KMS-11 (cell line): ENCODE measurements at regions not wholly inside any gene's neighbourhood (a gene's known extent, or its start where the extent isn't known, plus 50 kb on each side); places are given as distances from the start of the nearest gene placed in this dataset.

Source experiments
- H2AFZ ChIP-seq: fragments of 200-600 bp; sonication (generic); 2 replicates; pipeline ENCODE4 v1.6.1; 2016; ENCODE audit warnings: antibody characterized with exemption, mixed run types, low read depth
- H3K27ac ChIP-seq: fragments of 200-600 bp; sonication (generic); 2 replicates; pipeline ENCODE4 v1.6.1; 2016; ENCODE audit warnings: mild to moderate bottlenecking, mixed run types
- H3K27me3 ChIP-seq: fragments of 200-600 bp; sonication (generic); 2 replicates; pipeline ENCODE4 v1.6.1; 2017; ENCODE audit warnings: mild to moderate bottlenecking, low read depth, mixed run types, moderate library complexity; ENCODE audit not compliant: insufficient read depth
- H3K36me3 ChIP-seq: fragments of 200-600 bp; sonication (generic); 2 replicates; pipeline ENCODE4 v1.6.1; 2017; ENCODE audit warnings: mild to moderate bottlenecking, mixed run types; ENCODE audit not compliant: insufficient read depth
- H3K4me1 ChIP-seq: fragments of 200-600 bp; sonication (generic); 2 replicates; pipeline ENCODE4 v1.6.1; 2016; ENCODE audit warnings: mild to moderate bottlenecking, low read depth, mixed run types; ENCODE audit not compliant: poor library complexity, severe bottlenecking
- H3K4me2 ChIP-seq: fragments of 200-600 bp; sonication (generic); 2 replicates; pipeline ENCODE4 v1.7.0; 2016; ENCODE audit warnings: mild to moderate bottlenecking, mixed run types
- H3K4me3 ChIP-seq: fragments of 200-600 bp; sonication (generic); IDR thresholded peaks from 2 replicates; pipeline ENCODE4 v1.6.1; 2017; ENCODE audit warnings: low read depth, low read length, mixed read lengths; ENCODE audit not compliant: insufficient read depth
- H3K79me2 ChIP-seq: fragments of 200-600 bp; sonication (generic); 2 replicates; pipeline ENCODE4 v1.6.1; 2016; ENCODE audit warnings: low read depth, mixed run types; ENCODE audit not compliant: insufficient read depth
- H3K9ac ChIP-seq: fragments of 200-600 bp; sonication (generic); 2 replicates; pipeline ENCODE4 v1.6.1; 2016; ENCODE audit warnings: mild to moderate bottlenecking, mixed run types
- H4K20me1 ChIP-seq: fragments of 200-600 bp; sonication (generic); 2 replicates; pipeline ENCODE4 v1.6.1; 2016; ENCODE audit warnings: mild to moderate bottlenecking, mixed run types; ENCODE audit not compliant: insufficient read depth
- TF ChIP-seq, protein P1 (sequence below): fragments of 200-600 bp; sonication (generic); conservative IDR thresholded peaks from 2 replicates; pipeline ENCODE4 v1.6.1; 2017; ENCODE audit warnings: low read depth, mild to moderate bottlenecking, antibody characterized with exemption, low read length, moderate library complexity, mixed read lengths

DNA sequence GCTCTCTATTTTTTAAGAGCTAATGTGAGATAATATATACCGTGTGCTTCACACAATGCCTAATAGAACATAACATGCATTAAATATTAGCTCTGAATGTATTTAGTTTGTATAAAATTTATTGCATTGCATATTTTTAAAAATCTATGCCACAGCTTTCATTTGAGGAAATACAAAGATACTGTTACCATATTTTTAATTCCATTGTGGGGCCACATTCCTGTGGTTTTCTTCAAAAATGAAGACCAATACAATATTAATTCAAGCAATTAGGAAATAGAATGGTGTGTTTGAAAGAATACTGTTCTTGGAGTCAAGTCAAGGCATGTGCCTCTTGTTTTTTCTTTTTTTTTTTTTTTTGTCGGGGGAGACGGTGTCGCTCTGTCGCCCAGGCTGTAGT is 95.4 kb upstream of the CADPS start:
- Histone ChIP-seq H3K4me1 (no peaks in the 10 kb centered on the region), H4K20me1 (no peaks in the 10 kb centered on the region), H3K4me2 (no peak overlapping the region), H3K27me3 (no peaks in the 10 kb centered on the region), H2AFZ (no peak overlapping the region), H3K4me3 (no peak overlapping the region), H3K27ac (no peak overlapping the region), H3K9ac (no peak overlapping the region), H3K79me2 (no peaks in the 10 kb centered on the region), H3K36me3 (no peaks in the 10 kb centered on the region)
- TF ChIP-seq, protein P1, sequence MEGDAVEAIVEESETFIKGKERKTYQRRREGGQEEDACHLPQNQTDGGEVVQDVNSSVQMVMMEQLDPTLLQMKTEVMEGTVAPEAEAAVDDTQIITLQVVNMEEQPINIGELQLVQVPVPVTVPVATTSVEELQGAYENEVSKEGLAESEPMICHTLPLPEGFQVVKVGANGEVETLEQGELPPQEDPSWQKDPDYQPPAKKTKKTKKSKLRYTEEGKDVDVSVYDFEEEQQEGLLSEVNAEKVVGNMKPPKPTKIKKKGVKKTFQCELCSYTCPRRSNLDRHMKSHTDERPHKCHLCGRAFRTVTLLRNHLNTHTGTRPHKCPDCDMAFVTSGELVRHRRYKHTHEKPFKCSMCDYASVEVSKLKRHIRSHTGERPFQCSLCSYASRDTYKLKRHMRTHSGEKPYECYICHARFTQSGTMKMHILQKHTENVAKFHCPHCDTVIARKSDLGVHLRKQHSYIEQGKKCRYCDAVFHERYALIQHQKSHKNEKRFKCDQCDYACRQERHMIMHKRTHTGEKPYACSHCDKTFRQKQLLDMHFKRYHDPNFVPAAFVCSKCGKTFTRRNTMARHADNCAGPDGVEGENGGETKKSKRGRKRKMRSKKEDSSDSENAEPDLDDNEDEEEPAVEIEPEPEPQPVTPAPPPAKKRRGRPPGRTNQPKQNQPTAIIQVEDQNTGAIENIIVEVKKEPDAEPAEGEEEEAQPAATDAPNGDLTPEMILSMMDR = no peak

DNA sequence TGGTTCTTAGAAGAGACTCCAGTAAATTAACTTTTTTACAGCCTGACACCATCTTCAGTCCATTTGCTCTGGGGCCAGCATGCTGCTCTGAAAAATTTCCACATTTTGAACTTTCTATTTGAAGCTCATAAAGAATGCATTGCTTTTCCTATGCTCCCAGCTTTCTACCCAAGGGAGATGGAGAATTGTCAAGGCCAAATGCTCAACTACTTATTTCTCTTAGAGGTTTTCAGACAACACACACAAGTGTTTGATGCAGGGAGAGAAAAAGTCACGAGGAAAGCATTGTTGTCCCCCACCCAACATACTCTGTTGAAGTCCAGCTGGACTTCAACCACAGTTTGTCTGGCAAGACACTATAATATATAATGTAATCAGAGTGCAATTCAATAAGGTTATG is 100.3 kb upstream of the CADPS start:
- Histone ChIP-seq H3K9ac (no peak overlapping the region), H3K4me3 (no peak overlapping the region), H3K79me2 (no peaks in the 10 kb centered on the region), H4K20me1 (no peaks in the 10 kb centered on the region), H3K4me2 (no peak overlapping the region), H3K4me1 (no peaks in the 10 kb centered on the region), H3K36me3 (no peaks in the 10 kb centered on the region), H2AFZ (no peak overlapping the region), H3K27me3 (no peaks in the 10 kb centered on the region), H3K27ac (no peak overlapping the region)
- TF ChIP-seq, protein P1 = no peak

DNA sequence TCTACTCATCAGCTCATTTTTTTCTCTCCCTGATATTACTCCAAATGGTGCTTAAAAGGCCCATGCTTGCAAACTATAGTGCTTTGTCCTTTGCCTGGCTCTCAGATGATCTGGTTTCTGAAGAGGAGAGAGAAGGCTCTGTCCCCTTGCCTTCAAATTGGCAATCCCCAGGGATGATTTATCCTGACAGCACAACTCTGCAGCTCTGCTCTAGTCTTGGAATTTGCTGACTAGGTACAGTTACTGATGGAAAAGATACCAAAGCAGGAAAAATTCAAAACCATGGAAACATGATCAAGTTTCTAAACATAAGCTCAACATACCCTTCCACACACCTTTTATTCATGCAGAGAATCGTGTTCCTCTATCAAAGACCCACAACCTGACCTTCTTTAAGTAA is 106.7 kb upstream of the CADPS start:
- Histone ChIP-seq H3K79me2 (no peaks in the 10 kb centered on the region), H3K27ac (no peak overlapping the region), H3K4me1 (no peaks in the 10 kb centered on the region), H3K4me2 (no peak overlapping the region), H2AFZ (no peak overlapping the region), H3K9ac (no peak overlapping the region), H4K20me1 (no peaks in the 10 kb centered on the region), H3K36me3 (no peaks in the 10 kb centered on the region), H3K27me3 (no peaks in the 10 kb centered on the region), H3K4me3 (no peak overlapping the region)
- TF ChIP-seq, protein P1 = no peak

DNA sequence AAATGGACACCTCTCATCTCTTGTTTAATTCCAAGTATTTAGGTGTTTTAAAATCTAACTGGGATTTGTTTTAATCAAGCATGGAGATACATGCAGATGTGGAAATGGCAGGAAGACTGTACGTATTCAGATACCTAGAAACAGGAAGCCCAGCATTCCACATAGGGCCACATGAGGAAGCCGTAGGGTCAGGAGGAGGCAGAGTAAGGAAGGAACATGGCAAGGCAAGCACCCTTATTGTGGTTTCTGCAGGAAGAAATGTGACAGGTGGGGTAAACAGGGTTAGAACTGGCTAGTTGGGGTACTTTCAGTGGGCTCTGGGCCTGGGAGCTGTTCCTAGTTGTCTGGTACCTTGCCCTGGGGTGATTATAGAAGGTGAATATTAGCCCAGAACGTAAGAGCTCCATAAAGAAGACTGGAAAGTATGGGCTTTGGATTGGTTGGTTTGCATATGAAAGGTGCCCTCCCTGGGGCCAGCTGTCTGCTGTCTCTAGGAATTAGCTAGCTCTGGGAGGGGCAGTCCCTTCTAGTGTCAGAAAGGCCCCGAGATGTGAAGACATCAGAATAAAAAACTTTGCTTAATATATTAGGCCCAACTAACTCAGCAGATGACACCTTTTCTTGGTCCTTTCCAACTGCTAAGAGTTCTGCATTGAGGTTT is 107.7 kb upstream of the CADPS start:
- Histone ChIP-seq H4K20me1 (no peaks in the 10 kb centered on the region), H3K9ac (no peak overlapping the region), H3K27ac (no peak overlapping the region), H3K4me1 (no peaks in the 10 kb centered on the region), H2AFZ (no peak overlapping the region), H3K27me3 (no peaks in the 10 kb centered on the region), H3K4me2 (no peak overlapping the region), H3K79me2 (no peaks in the 10 kb centered on the region), H3K36me3 (no peaks in the 10 kb centered on the region), H3K4me3 (no peak overlapping the region)
- TF ChIP-seq, protein P1 = no peak
